Loucy (cell line): ENCODE measurements at regions not wholly inside any gene's neighbourhood (a gene's known extent, or its start where the extent isn't known, plus 50 kb on each side); places are given as distances from the start of the nearest gene placed in this dataset.

ENCODE experiments used
- H2AFZ ChIP-seq: fragments of 200-600 bp; sonication (generic); 2 replicates; pipeline ENCODE4 v1.6.0; 2016; ENCODE audit warnings: antibody characterized with exemption, mild to moderate bottlenecking, low read length, moderate library complexity
- H3F3A ChIP-seq: fragments of 200-600 bp; 2 replicates; pipeline ENCODE4 v1.6.0; 2016; ENCODE audit warnings: antibody characterized with exemption, low read depth, mild to moderate bottlenecking
- H3K27me3 ChIP-seq: fragments of 200-600 bp; sonication (generic); 2 replicates; pipeline ENCODE4 v1.6.1; 2014; ENCODE audit warnings: low read length, mild to moderate bottlenecking; ENCODE audit not compliant: insufficient read depth, poor library complexity, severe bottlenecking
- H3K36me3 ChIP-seq: fragments of 200-600 bp; sonication (generic); 2 replicates; pipeline ENCODE4 v1.6.1; 2016; ENCODE audit warnings: low read length; ENCODE audit not compliant: insufficient read depth
- H3K4me1 ChIP-seq: fragments of 200-600 bp; sonication (generic); 2 replicates; pipeline ENCODE4 v1.5.1; 2014; ENCODE audit warnings: low read length, mild to moderate bottlenecking; ENCODE audit not compliant: insufficient read depth, poor library complexity, severe bottlenecking
- H3K4me2 ChIP-seq: fragments of 200-600 bp; sonication (generic); 2 replicates; pipeline ENCODE4 v1.6.0; 2014; ENCODE audit warnings: antibody characterized with exemption, low read length, low read depth, mild to moderate bottlenecking; ENCODE audit not compliant: poor library complexity, severe bottlenecking
- H3K4me3 ChIP-seq: fragments of 200-600 bp; sonication (generic); 2 replicates; pipeline ENCODE4 v1.5.1; 2014; ENCODE audit warnings: low read length, mild to moderate bottlenecking, mixed read lengths; ENCODE audit not compliant: poor library complexity, severe bottlenecking
- H3K79me2 ChIP-seq: fragments of 200-600 bp; sonication (generic); 2 replicates; pipeline ENCODE4 v1.6.1; 2014; ENCODE audit warnings: low read length; ENCODE audit not compliant: insufficient read depth
- H3K9ac ChIP-seq: fragments of 200-600 bp; sonication (generic); 2 replicates; pipeline ENCODE4 v1.6.0; 2014; ENCODE audit warnings: mild to moderate bottlenecking, low read depth, low read length, moderate library complexity; ENCODE audit not compliant: poor library complexity, severe bottlenecking
- H3K9me2 ChIP-seq: fragments of 200-600 bp; sonication (generic); replicated peaks from 2 replicates; pipeline ENCODE4 v1.6.1; 2016; ENCODE audit warnings: low read depth, low read length, mixed read lengths
- H3K9me3 ChIP-seq: fragments of 200-600 bp; sonication (generic); 2 replicates; pipeline ENCODE4 v1.6.1; 2014; ENCODE audit warnings: mild to moderate bottlenecking, antibody characterized with exemption, low read length, low read depth; ENCODE audit not compliant: insufficient read depth
- H4K20me1 ChIP-seq: fragments of 200-600 bp; sonication (generic); 2 replicates; pipeline ENCODE4 v1.6.0; 2014; ENCODE audit warnings: antibody characterized with exemption, low read length, mild to moderate bottlenecking; ENCODE audit not compliant: insufficient read depth, poor library complexity, severe bottlenecking
- EZH2phosphoT487 ChIP-seq: fragments of 200-600 bp; IDR thresholded peaks from 2 replicates; pipeline ENCODE4 v1.6.1; 2018; ENCODE audit warnings: antibody characterized with exemption, mild to moderate bottlenecking, moderate library complexity, borderline replicate concordance
- TF ChIP-seq, protein P1 (sequence below): fragments of 200-600 bp; sonication (generic); conservative IDR thresholded peaks from 2 replicates; pipeline ENCODE4 v1.5.1; 2014; ENCODE audit warnings: mild to moderate bottlenecking, antibody characterized with exemption, low read length

GRCh38 chr14:27025648-27026047 lies 427.8 kb upstream of the NOVA1 start:
- TF ChIP-seq, protein P1, sequence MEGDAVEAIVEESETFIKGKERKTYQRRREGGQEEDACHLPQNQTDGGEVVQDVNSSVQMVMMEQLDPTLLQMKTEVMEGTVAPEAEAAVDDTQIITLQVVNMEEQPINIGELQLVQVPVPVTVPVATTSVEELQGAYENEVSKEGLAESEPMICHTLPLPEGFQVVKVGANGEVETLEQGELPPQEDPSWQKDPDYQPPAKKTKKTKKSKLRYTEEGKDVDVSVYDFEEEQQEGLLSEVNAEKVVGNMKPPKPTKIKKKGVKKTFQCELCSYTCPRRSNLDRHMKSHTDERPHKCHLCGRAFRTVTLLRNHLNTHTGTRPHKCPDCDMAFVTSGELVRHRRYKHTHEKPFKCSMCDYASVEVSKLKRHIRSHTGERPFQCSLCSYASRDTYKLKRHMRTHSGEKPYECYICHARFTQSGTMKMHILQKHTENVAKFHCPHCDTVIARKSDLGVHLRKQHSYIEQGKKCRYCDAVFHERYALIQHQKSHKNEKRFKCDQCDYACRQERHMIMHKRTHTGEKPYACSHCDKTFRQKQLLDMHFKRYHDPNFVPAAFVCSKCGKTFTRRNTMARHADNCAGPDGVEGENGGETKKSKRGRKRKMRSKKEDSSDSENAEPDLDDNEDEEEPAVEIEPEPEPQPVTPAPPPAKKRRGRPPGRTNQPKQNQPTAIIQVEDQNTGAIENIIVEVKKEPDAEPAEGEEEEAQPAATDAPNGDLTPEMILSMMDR: no peak
- TF ChIP-seq EZH2phosphoT487: no peak
- Histone ChIP-seq H3K9me3 (no peaks in the 10 kb centered on the region), H3K79me2 (no peaks in the 10 kb centered on the region), H3K9me2 (no peaks in the 10 kb centered on the region), H2AFZ (no peak overlapping the region), H3K27me3 (no peaks in the 10 kb centered on the region), H3K4me3 (no peak overlapping the region), H3K9ac (no peak overlapping the region), H3K4me2 (no peak overlapping the region), H3F3A (no peaks in the 10 kb centered on the region), H4K20me1 (no peaks in the 10 kb centered on the region), H3K36me3 (no peaks in the 10 kb centered on the region), H3K4me1 (no peaks in the 10 kb centered on the region)

DNA sequence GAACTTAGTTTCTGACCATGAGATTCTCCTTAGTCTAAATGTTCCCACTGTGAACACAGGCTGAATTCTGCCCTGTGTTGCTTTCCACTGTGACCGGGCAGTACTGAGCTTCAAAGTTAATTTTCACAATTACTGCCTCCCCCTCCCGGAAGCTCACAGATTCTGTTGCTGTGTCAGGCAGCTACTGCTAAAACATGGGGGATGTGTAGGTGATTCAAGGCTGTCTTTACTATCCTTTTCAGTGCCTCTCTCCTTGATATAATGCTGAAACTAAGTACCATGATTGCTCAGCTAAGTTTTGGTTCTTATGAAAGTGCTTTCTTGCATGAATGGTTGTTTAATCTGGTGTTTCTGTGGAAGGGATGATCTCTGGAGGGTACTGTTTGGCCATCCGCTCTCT lies 428.3 kb upstream of the NOVA1 start:
- Histone ChIP-seq H3K9ac (no peak overlapping the region), H3K9me3 (no peaks in the 10 kb centered on the region), H3K9me2 (no peaks in the 10 kb centered on the region), H4K20me1 (no peaks in the 10 kb centered on the region), H3K4me3 (no peak overlapping the region), H3K4me2 (no peak overlapping the region), H3K79me2 (no peaks in the 10 kb centered on the region), H3K4me1 (no peaks in the 10 kb centered on the region), H2AFZ (no peak overlapping the region), H3K36me3 (no peaks in the 10 kb centered on the region), H3F3A (no peaks in the 10 kb centered on the region), H3K27me3 (no peaks in the 10 kb centered on the region)
- TF ChIP-seq, protein P1: no peak
- TF ChIP-seq EZH2phosphoT487: no peak

- H3K4me3 ChIP-seq: no peak overlapping the region
- H2AFZ ChIP-seq: no peak overlapping the region
- no peaks in the 10 kb centered on the region for H3K79me2 ChIP-seq
- H3K36me3 ChIP-seq: no peaks in the 10 kb centered on the region
- no peaks in the 10 kb centered on the region for H3K27me3 ChIP-seq
- H3K9me3 ChIP-seq: no peaks in the 10 kb centered on the region
- no peaks in the 10 kb centered on the region for H3F3A ChIP-seq
- H3K9ac ChIP-seq: no peak overlapping the region
- H3K4me2 ChIP-seq: no peak overlapping the region
- H4K20me1 ChIP-seq: no peaks in the 10 kb centered on the region
- no peaks in the 10 kb centered on the region for H3K4me1 ChIP-seq
- H3K9me2 ChIP-seq: no peaks in the 10 kb centered on the region
- TF ChIP-seq, protein P1: no peak
- no peak for TF ChIP-seq EZH2phosphoT487
Measured at GRCh38 chr14:27040552-27040951, 442.7 kb upstream of the NOVA1 start.
